ENCODE measurements at regions not wholly inside any gene's neighbourhood (a gene's known extent, or its start where the extent isn't known, plus 50 kb on each side); places are given as distances from the start of the nearest gene placed in this dataset.

- no peak overlapping the region for H3K4me3 ChIP-seq (ENCODE audit: low read depth, low read length)
- no peak for DNase-seq (ENCODE audit: low read depth)
- TF ChIP-seq CTCF (IDR thresholded peaks at IDR 0.05; ENCODE audit: low read depth, low read length) (no peak), MAX (IDR thresholded peaks at IDR 0.05; ENCODE audit: low read depth, low read length) (no peak), POLR2A (IDR thresholded peaks at IDR 0.05; ENCODE audit: extremely low read depth, insufficient read length) (no peak), MYC (IDR thresholded peaks at IDR 0.05; ENCODE audit: low read depth, low read length) (no peak)
These were observed 985.1 kb downstream of the BRD1 start for GRCh38 chr22:48842583-48842945.

GRCh38 chr22:48841881-48842582 lies 985.6 kb downstream of the BRD1 start:
- TF ChIP-seq CTCF (IDR thresholded peaks at IDR 0.05; ENCODE audit: low read depth, low read length): no peak
- no peak for TF ChIP-seq MAX (IDR thresholded peaks at IDR 0.05; ENCODE audit: low read depth, low read length)
- TF ChIP-seq POLR2A (IDR thresholded peaks at IDR 0.05; ENCODE audit: extremely low read depth, insufficient read length): no peak
- TF ChIP-seq MYC (IDR thresholded peaks at IDR 0.05; ENCODE audit: low read depth, low read length): no peak
- no peak overlapping the region for H3K4me3 ChIP-seq (ENCODE audit: low read depth, low read length)
- no peak for DNase-seq (ENCODE audit: low read depth)

DNA sequence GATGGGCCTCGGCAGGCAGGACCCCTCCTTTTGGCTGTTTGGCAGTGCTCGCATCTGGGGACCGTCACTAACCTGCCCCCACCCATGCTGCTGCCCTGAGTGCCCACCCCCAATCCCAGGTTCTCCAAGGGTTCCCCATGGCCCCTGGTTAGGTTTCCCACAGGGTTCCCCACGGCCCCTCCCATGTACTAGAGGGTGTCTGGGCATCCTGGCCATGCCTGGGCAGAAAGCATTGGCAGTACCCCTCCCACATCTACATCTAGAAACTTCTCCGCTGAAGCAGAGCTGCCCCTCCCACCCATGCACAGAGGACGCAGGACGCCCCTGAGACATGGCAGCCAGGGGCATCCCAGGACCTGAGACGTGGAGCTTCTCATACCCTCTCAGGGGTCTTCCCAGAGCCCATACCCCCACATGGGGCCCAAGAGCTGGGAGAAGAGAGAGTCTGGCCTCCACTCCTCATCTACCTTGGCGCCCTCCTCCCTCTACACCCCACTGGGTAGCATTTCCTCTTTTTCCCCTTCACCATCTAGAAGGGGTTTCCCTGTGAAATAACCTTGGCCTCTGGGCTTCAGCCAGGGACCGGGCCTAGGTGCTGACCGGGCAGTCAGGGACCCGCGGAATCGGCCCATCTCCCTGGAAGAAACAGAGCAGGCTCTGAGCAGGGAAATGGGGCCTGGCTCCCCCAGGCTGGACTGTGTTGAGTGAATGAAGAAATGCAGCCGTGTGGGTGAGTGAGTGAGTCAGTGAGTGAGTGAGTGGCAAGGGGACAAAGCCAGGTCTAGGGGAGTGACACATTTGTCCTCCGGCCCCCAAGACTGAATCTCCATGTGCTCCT lies 987.3 kb downstream of the BRD1 start:
- no peak overlapping the region for H3K4me3 ChIP-seq (ENCODE audit: low read depth, low read length)
- TF ChIP-seq CTCF (IDR thresholded peaks at IDR 0.05; ENCODE audit: low read depth, low read length) (no peak), MAX (IDR thresholded peaks at IDR 0.05; ENCODE audit: low read depth, low read length) (no peak), MYC (IDR thresholded peaks at IDR 0.05; ENCODE audit: low read depth, low read length) (no peak), POLR2A (IDR thresholded peaks at IDR 0.05; ENCODE audit: extremely low read depth, insufficient read length) (no peak)

GRCh38 chr22:48838846-48839730 lies 988.6 kb downstream of the BRD1 start:
- no peak overlapping the region for H3K4me3 ChIP-seq (ENCODE audit: low read depth, low read length)
- TF ChIP-seq MAX (IDR thresholded peaks at IDR 0.05; ENCODE audit: low read depth, low read length) (no peak), CTCF (IDR thresholded peaks at IDR 0.05; ENCODE audit: low read depth, low read length) (no peak), MYC (IDR thresholded peaks at IDR 0.05; ENCODE audit: low read depth, low read length) (no peak), POLR2A (IDR thresholded peaks at IDR 0.05; ENCODE audit: extremely low read depth, insufficient read length) (no peak)
- no peak for DNase-seq (ENCODE audit: low read depth)

More for the DNA sequence above, 987.3 kb downstream of the BRD1 start:
- DNase-seq (ENCODE audit: low read depth): no peak

DNA sequence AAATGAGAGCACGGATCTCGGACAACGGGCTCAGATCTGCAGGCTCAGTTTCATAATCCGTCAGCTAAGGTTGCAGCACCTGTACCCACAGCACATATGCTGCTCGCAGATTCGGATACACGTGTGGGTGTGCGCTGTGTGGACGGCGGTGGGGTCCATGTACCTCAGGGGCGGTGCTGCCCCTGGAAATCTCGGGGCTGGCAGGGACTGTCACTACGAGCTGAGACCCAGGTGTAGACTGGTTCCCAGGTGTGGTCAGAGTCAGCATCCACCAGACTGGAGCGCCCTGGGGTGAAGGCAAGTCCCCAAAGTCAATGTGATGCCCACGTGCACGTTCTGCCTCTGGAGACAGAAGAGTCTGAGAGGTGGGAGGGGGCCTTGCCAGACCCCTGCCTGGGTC lies 989.3 kb downstream of the BRD1 start:
- no peak for DNase-seq (ENCODE audit: low read depth)
- TF ChIP-seq POLR2A (IDR thresholded peaks at IDR 0.05; ENCODE audit: extremely low read depth, insufficient read length) (no peak), MAX (IDR thresholded peaks at IDR 0.05; ENCODE audit: low read depth, low read length) (no peak), MYC (IDR thresholded peaks at IDR 0.05; ENCODE audit: low read depth, low read length) (no peak), CTCF (IDR thresholded peaks at IDR 0.05; ENCODE audit: low read depth, low read length) (no peak)
- H3K4me3 ChIP-seq (ENCODE audit: low read depth, low read length): no peak overlapping the region

Measured in NB4 (cell line).